Smooth muscle cell (in vitro differentiated cells): ENCODE measurements at regions not wholly inside any gene's neighbourhood (a gene's known extent, or its start where the extent isn't known, plus 50 kb on each side); places are given as distances from the start of the nearest gene placed in this dataset.

Experiments used
- DNase-seq: peaks from one replicate; lab custom pipeline; 2025; ENCODE audit not compliant: unreplicated experiment; lab: John Stamatoyannopoulos, UW
- H2AFZ ChIP-seq: fragments of 200-600 bp; sonication (generic); 2 replicates; pipeline ENCODE4 v1.6.0; 2016; ENCODE audit warnings: antibody characterized with exemption, low read depth, mild to moderate bottlenecking
- H3F3A ChIP-seq: fragments of 200-600 bp; sonication (generic); 2 replicates; pipeline ENCODE4 v1.6.0; 2017; ENCODE audit warnings: antibody characterized with exemption, low read depth
- H3K27ac ChIP-seq: fragments of 200-600 bp; sonication (generic); 2 replicates; pipeline ENCODE4 v1.5.1; 2016; ENCODE audit warnings: low read depth, mild to moderate bottlenecking
- H3K27me3 ChIP-seq: fragments of 200-600 bp; sonication (generic); 2 replicates; pipeline ENCODE4 v1.6.1; 2016; ENCODE audit warnings: low read depth, mild to moderate bottlenecking
- H3K36me3 ChIP-seq: fragments of 200-600 bp; sonication (generic); 2 replicates; pipeline ENCODE4 v1.5.1; 2016; ENCODE audit warnings: low read depth
- H3K4me1 ChIP-seq: fragments of 200-600 bp; sonication (generic); 2 replicates; pipeline ENCODE4 v1.5.1; 2016; ENCODE audit warnings: low read depth
- H3K4me2 ChIP-seq: fragments of 200-600 bp; sonication (generic); 2 replicates; pipeline ENCODE4 v1.6.0; 2016; ENCODE audit warnings: mild to moderate bottlenecking
- H3K4me3 ChIP-seq: fragments of 200-600 bp; sonication (generic); 2 replicates; pipeline ENCODE4 v1.5.1; 2016; ENCODE audit warnings: mild to moderate bottlenecking
- H3K79me2 ChIP-seq: fragments of 200-600 bp; sonication (generic); 2 replicates; pipeline ENCODE4 v1.6.0; 2016; ENCODE audit warnings: low read depth, mild to moderate bottlenecking
- H3K9ac ChIP-seq: fragments of 200-600 bp; sonication (generic); 2 replicates; pipeline ENCODE4 v1.6.0; 2016; ENCODE audit warnings: low read depth
- H3K9me3 ChIP-seq: fragments of 200-600 bp; sonication (generic); replicated peaks from 2 replicates; pipeline ENCODE4 v1.5.1; 2016; ENCODE audit warnings: low read depth
- H4K20me1 ChIP-seq: fragments of 200-600 bp; sonication (generic); 2 replicates; pipeline ENCODE4 v1.6.0; 2016; ENCODE audit warnings: low read depth
- CTCF ChIP-seq: fragments of 200-600 bp; sonication (generic); IDR thresholded peaks from 2 replicates; pipeline ENCODE4 v1.5.1; 2017; ENCODE audit warnings: borderline replicate concordance, mild to moderate bottlenecking, antibody characterized with exemption; ENCODE audit not compliant: insufficient read depth, poor library complexity, severe bottlenecking
- WGBS: methylation state at CpG from one replicate; pipeline ENCODE4 v1.1.7; 2016; ENCODE audit warnings: low lambda C conversion rate; 5-methylcytosine and 5-hydroxymethylcytosine counted together

GRCh38 chr13:63287926-63288325 is 1872.3 kb upstream of the PCDH20 start:
- no peaks in the 10 kb centered on the region for H3K79me2 ChIP-seq
- no peak overlapping the region for H3K4me3 ChIP-seq
- no peaks in the 10 kb centered on the region for H3K4me1 ChIP-seq
- WGBS, result 84% methylated on average over 1 of the region's 1 CpG
- no peak for TF ChIP-seq CTCF
- no peak overlapping the region for H2AFZ ChIP-seq
- no peaks in the 10 kb centered on the region for H3K36me3 ChIP-seq
- H3K4me2 ChIP-seq, result no peak overlapping the region
- H3K27ac ChIP-seq, result no peak overlapping the region
- DNase-seq, result no peak
- H3F3A ChIP-seq, result no peaks in the 10 kb centered on the region
- H3K27me3 ChIP-seq, result no peaks in the 10 kb centered on the region
- no peaks in the 10 kb centered on the region for H4K20me1 ChIP-seq
- no peak overlapping the region for H3K9ac ChIP-seq
- peaks cover 4% of the 10 kb centered on the region for H3K9me3 ChIP-seq

GRCh38 chr13:63285426-63285825 is 1869.8 kb upstream of the PCDH20 start:
- H3K9ac ChIP-seq, result no peak overlapping the region
- H3K4me3 ChIP-seq, result no peak overlapping the region
- no peak overlapping the region for H2AFZ ChIP-seq
- no peaks in the 10 kb centered on the region for H4K20me1 ChIP-seq
- H3K9me3 ChIP-seq, result peaks cover 4% of the 10 kb centered on the region
- TF ChIP-seq CTCF, result no peak
- H3K27ac ChIP-seq, result no peak overlapping the region
- H3K36me3 ChIP-seq, result no peaks in the 10 kb centered on the region
- no peaks in the 10 kb centered on the region for H3K79me2 ChIP-seq
- H3F3A ChIP-seq, result no peaks in the 10 kb centered on the region
- DNase-seq, result no peak
- no peaks in the 10 kb centered on the region for H3K4me1 ChIP-seq
- no peaks in the 10 kb centered on the region for H3K27me3 ChIP-seq
- no peak overlapping the region for H3K4me2 ChIP-seq
- 92% methylated on average over 1 of the region's 1 CpG for WGBS

GRCh38 chr13:63279136-63279535 is 1863.5 kb upstream of the PCDH20 start:
- H4K20me1 ChIP-seq, result no peaks in the 10 kb centered on the region
- H3K4me1 ChIP-seq, result no peaks in the 10 kb centered on the region
- H3K36me3 ChIP-seq, result no peaks in the 10 kb centered on the region
- H3K79me2 ChIP-seq, result no peaks in the 10 kb centered on the region
- DNase-seq, result no peak
- no peak overlapping the region for H3K27ac ChIP-seq
- no peaks in the 10 kb centered on the region for H3K9me3 ChIP-seq
- H3K9ac ChIP-seq, result no peak overlapping the region
- H3K4me2 ChIP-seq, result no peak overlapping the region
- no peak overlapping the region for H3K4me3 ChIP-seq
- no peak overlapping the region for H2AFZ ChIP-seq
- H3F3A ChIP-seq, result no peaks in the 10 kb centered on the region
- 70% methylated on average over 2 of the region's 2 CpGs for WGBS
- no peaks in the 10 kb centered on the region for H3K27me3 ChIP-seq
- TF ChIP-seq CTCF, result no peak

GRCh38 chr13:63274772-63275171 is 1859.1 kb upstream of the PCDH20 start:
- TF ChIP-seq CTCF, result no peak
- H3K4me3 ChIP-seq, result no peak overlapping the region
- H3K27me3 ChIP-seq, result no peaks in the 10 kb centered on the region

More at GRCh38 chr13:63274772-63275171, 1859.1 kb upstream of the PCDH20 start:
- H3F3A ChIP-seq, result no peaks in the 10 kb centered on the region
- H4K20me1 ChIP-seq, result no peaks in the 10 kb centered on the region
- no peak for DNase-seq
- no peaks in the 10 kb centered on the region for H3K79me2 ChIP-seq
- WGBS, result 86% methylated on average over 1 of the region's 1 CpG
- H2AFZ ChIP-seq, result no peak overlapping the region
- H3K4me2 ChIP-seq, result no peak overlapping the region
- H3K36me3 ChIP-seq, result no peaks in the 10 kb centered on the region
- H3K9ac ChIP-seq, result no peak overlapping the region
- H3K9me3 ChIP-seq, result no peaks in the 10 kb centered on the region
- no peak overlapping the region for H3K27ac ChIP-seq
- no peaks in the 10 kb centered on the region for H3K4me1 ChIP-seq
